NCI-H526 (cell line): ENCODE measurements at regions not wholly inside any gene's neighbourhood (a gene's known extent, or its start where the extent isn't known, plus 50 kb on each side); places are given as distances from the start of the nearest gene placed in this dataset.

Experiments used
- DNase-seq, 2 experiments: peaks; one replicate each; lab custom pipeline; 2025; lab: John Stamatoyannopoulos, UW

GRCh38 chr18:28712796-28713425 lies 536.0 kb upstream of the CDH2 start:
- DNase-seq: no peak

GRCh38 chr18:28712172-28712571 lies 535.2 kb upstream of the CDH2 start:
- no peak for DNase-seq

- DNase-seq: no peak
Measured at GRCh38 chr18:28711096-28711495, 534.2 kb upstream of the CDH2 start.

GRCh38 chr18:28707006-28707405 lies 530.1 kb upstream of the CDH2 start:
- DNase-seq: no peak

- DNase-seq: no peak
Measured at GRCh38 chr18:28706397-28706796, 529.5 kb upstream of the CDH2 start.

GRCh38 chr18:28705482-28705881 lies 528.6 kb upstream of the CDH2 start:
- DNase-seq: no peak

- DNase-seq: no peak
Measured at GRCh38 chr18:28692337-28692736, 515.4 kb upstream of the CDH2 start.

GRCh38 chr18:28691496-28691840 lies 514.5 kb upstream of the CDH2 start:
- DNase-seq: no peak

- DNase-seq: no peak
Measured at GRCh38 chr18:28690836-28691495, 514.0 kb upstream of the CDH2 start.

GRCh38 chr18:28690100-28690499 lies 513.2 kb upstream of the CDH2 start:
- no peak for DNase-seq

GRCh38 chr18:28689588-28689987 lies 512.7 kb upstream of the CDH2 start:
- DNase-seq: no peak

GRCh38 chr18:28684746-28685355 lies 507.9 kb upstream of the CDH2 start:
- DNase-seq: no peak

- no peak for DNase-seq
Measured at GRCh38 chr18:28682912-28683311, 506.0 kb upstream of the CDH2 start.

- DNase-seq: no peak
Measured at GRCh38 chr18:28669165-28669564, 492.2 kb upstream of the CDH2 start.

GRCh38 chr18:28666216-28666615 lies 489.3 kb upstream of the CDH2 start:
- no peak for DNase-seq

- DNase-seq: peak; percentile 0 to 3
Measured at GRCh38 chr18:28657961-28658360, 481.0 kb upstream of the CDH2 start.

GRCh38 chr18:28652654-28653053 lies 475.7 kb upstream of the CDH2 start:
- no peak for DNase-seq

- no peak for DNase-seq
Measured at GRCh38 chr18:28651298-28651697, 474.4 kb upstream of the CDH2 start.

- no peak for DNase-seq
Measured at GRCh38 chr18:28650860-28651259, 473.9 kb upstream of the CDH2 start.

GRCh38 chr18:28647961-28648360 lies 471.0 kb upstream of the CDH2 start:
- DNase-seq: no peak

GRCh38 chr18:28637897-28638296 lies 461.0 kb upstream of the CDH2 start:
- no peak for DNase-seq

- no peak for DNase-seq
Measured at GRCh38 chr18:28635530-28635929, 458.6 kb upstream of the CDH2 start.

GRCh38 chr18:28626756-28627155 lies 449.8 kb upstream of the CDH2 start:
- DNase-seq: no peak

GRCh38 chr18:28607991-28608390 lies 431.1 kb upstream of the CDH2 start:
- no peak for DNase-seq
